ENCODE measurements at regions not wholly inside any gene's neighbourhood (a gene's known extent, or its start where the extent isn't known, plus 50 kb on each side); places are given as distances from the start of the nearest gene placed in this dataset.

GRCh38 chr2:19838616-19839015 lies 63.2 kb downstream of the TTC32 start:
- Histone ChIP-seq H3K9me3 (ENCODE audit: insufficient read depth, low read length) (no peaks in the 10 kb centered on the region), H3K36me3 (ENCODE audit: insufficient read depth, insufficient read length, low read length) (no peaks in the 10 kb centered on the region), H3K4me3 (ENCODE audit: insufficient read length, low read depth) (no peak overlapping the region), H3K9ac (ENCODE audit: insufficient read length, low read depth) (no peak overlapping the region), H3K4me1 (ENCODE audit: insufficient read depth, insufficient read length) (no peaks in the 10 kb centered on the region), H3K27me3 (ENCODE audit: insufficient read depth, insufficient read length) (no peaks in the 10 kb centered on the region)
- DNase-seq (ENCODE audit: low read depth, low spot score): no peak
- TF ChIP-seq SUZ12 (IDR thresholded peaks at IDR 0.05; ENCODE audit: extremely low read depth, insufficient read depth, insufficient read length) (no peak), ZNF274 (IDR thresholded peaks at IDR 0.05; ENCODE audit: low read depth, low read length) (no peak), YY1 (IDR thresholded peaks at IDR 0.05; ENCODE audit: insufficient read depth, insufficient read length) (no peak)

GRCh38 chr2:19837235-19837766 lies 64.5 kb downstream of the TTC32 start:
- Histone ChIP-seq H3K36me3 (ENCODE audit: insufficient read depth, insufficient read length, low read length) (no peaks in the 10 kb centered on the region), H3K9me3 (ENCODE audit: insufficient read depth, low read length) (no peaks in the 10 kb centered on the region), H3K9ac (ENCODE audit: insufficient read length, low read depth) (no peak overlapping the region), H3K4me3 (ENCODE audit: insufficient read length, low read depth) (no peak overlapping the region), H3K4me1 (ENCODE audit: insufficient read depth, insufficient read length) (no peaks in the 10 kb centered on the region), H3K27me3 (ENCODE audit: insufficient read depth, insufficient read length) (no peaks in the 10 kb centered on the region)
- TF ChIP-seq SUZ12 (IDR thresholded peaks at IDR 0.05; ENCODE audit: extremely low read depth, insufficient read depth, insufficient read length) (no peak), YY1 (IDR thresholded peaks at IDR 0.05; ENCODE audit: insufficient read depth, insufficient read length) (no peak), ZNF274 (IDR thresholded peaks at IDR 0.05; ENCODE audit: low read depth, low read length) (no peak)
- DNase-seq (ENCODE audit: low read depth, low spot score): no peak

- no peak for DNase-seq (ENCODE audit: low read depth, low spot score)
- H3K9me3 ChIP-seq (ENCODE audit: insufficient read depth, low read length): no peaks in the 10 kb centered on the region
- no peak overlapping the region for H3K4me3 ChIP-seq (ENCODE audit: insufficient read length, low read depth)
- no peaks in the 10 kb centered on the region for H3K27me3 ChIP-seq (ENCODE audit: insufficient read depth, insufficient read length)
- H3K4me1 ChIP-seq (ENCODE audit: insufficient read depth, insufficient read length): no peaks in the 10 kb centered on the region
- no peaks in the 10 kb centered on the region for H3K36me3 ChIP-seq (ENCODE audit: insufficient read depth, insufficient read length, low read length)
- no peak for TF ChIP-seq ZNF274 (IDR thresholded peaks at IDR 0.05; ENCODE audit: low read depth, low read length)
- no peak for TF ChIP-seq SUZ12 (IDR thresholded peaks at IDR 0.05; ENCODE audit: extremely low read depth, insufficient read depth, insufficient read length)
- no peak for TF ChIP-seq YY1 (IDR thresholded peaks at IDR 0.05; ENCODE audit: insufficient read depth, insufficient read length)
- no peak overlapping the region for H3K9ac ChIP-seq (ENCODE audit: insufficient read length, low read depth)
These were observed 66.0 kb downstream of the TTC32 start for GRCh38 chr2:19835781-19836281.

- H3K27me3 ChIP-seq (ENCODE audit: insufficient read depth, insufficient read length): no peaks in the 10 kb centered on the region
- no peaks in the 10 kb centered on the region for H3K4me1 ChIP-seq (ENCODE audit: insufficient read depth, insufficient read length)
- DNase-seq (ENCODE audit: low read depth, low spot score): no peak
- no peaks in the 10 kb centered on the region for H3K36me3 ChIP-seq (ENCODE audit: insufficient read depth, insufficient read length, low read length)
- TF ChIP-seq YY1 (IDR thresholded peaks at IDR 0.05; ENCODE audit: insufficient read depth, insufficient read length) (no peak), ZNF274 (IDR thresholded peaks at IDR 0.05; ENCODE audit: low read depth, low read length) (no peak), SUZ12 (IDR thresholded peaks at IDR 0.05; ENCODE audit: extremely low read depth, insufficient read depth, insufficient read length) (no peak)
- no peaks in the 10 kb centered on the region for H3K9me3 ChIP-seq (ENCODE audit: insufficient read depth, low read length)
- H3K4me3 ChIP-seq (ENCODE audit: insufficient read length, low read depth): no peak overlapping the region
- no peak overlapping the region for H3K9ac ChIP-seq (ENCODE audit: insufficient read length, low read depth)
These were observed 67.8 kb downstream of the TTC32 start for GRCh38 chr2:19833978-19834377.

DNA sequence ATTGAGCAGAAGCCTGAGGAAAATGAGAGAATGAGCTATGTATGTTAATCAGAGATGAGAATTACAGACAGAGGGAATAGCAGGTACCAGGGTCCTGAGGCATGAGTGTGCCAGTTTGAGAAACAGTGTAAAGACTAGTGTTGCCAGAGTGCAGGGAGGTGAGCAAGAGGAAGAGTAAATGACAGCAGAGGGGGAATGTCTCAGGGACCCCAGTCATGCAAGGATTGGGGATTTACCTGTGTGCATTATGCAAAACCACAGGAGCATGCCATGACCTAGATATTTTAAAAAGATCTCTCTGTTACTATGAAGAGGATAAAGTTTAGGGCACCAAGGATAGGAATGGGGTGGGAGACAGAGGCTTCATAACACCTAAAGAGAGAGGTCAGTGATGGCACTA lies 72.1 kb downstream of the TTC32 start:
- no peaks in the 10 kb centered on the region for H3K36me3 ChIP-seq (ENCODE audit: insufficient read depth, insufficient read length, low read length)
- H3K4me1 ChIP-seq (ENCODE audit: insufficient read depth, insufficient read length): no peaks in the 10 kb centered on the region
- TF ChIP-seq YY1 (IDR thresholded peaks at IDR 0.05; ENCODE audit: insufficient read depth, insufficient read length) (no peak), ZNF274 (IDR thresholded peaks at IDR 0.05; ENCODE audit: low read depth, low read length) (no peak), SUZ12 (IDR thresholded peaks at IDR 0.05; ENCODE audit: extremely low read depth, insufficient read depth, insufficient read length) (no peak)
- no peaks in the 10 kb centered on the region for H3K9me3 ChIP-seq (ENCODE audit: insufficient read depth, low read length)
- H3K9ac ChIP-seq (ENCODE audit: insufficient read length, low read depth): no peak overlapping the region
- H3K27me3 ChIP-seq (ENCODE audit: insufficient read depth, insufficient read length): no peaks in the 10 kb centered on the region
- DNase-seq (ENCODE audit: low read depth, low spot score): no peak
- no peak overlapping the region for H3K4me3 ChIP-seq (ENCODE audit: insufficient read length, low read depth)

GRCh38 chr2:19826874-19827273 lies 74.9 kb downstream of the TTC32 start:
- H3K9ac ChIP-seq (ENCODE audit: insufficient read length, low read depth): no peak overlapping the region
- no peaks in the 10 kb centered on the region for H3K4me1 ChIP-seq (ENCODE audit: insufficient read depth, insufficient read length)
- H3K27me3 ChIP-seq (ENCODE audit: insufficient read depth, insufficient read length): no peaks in the 10 kb centered on the region
- no peak for DNase-seq (ENCODE audit: low read depth, low spot score)
- H3K9me3 ChIP-seq (ENCODE audit: insufficient read depth, low read length): no peaks in the 10 kb centered on the region
- no peaks in the 10 kb centered on the region for H3K36me3 ChIP-seq (ENCODE audit: insufficient read depth, insufficient read length, low read length)
- no peak for TF ChIP-seq ZNF274 (IDR thresholded peaks at IDR 0.05; ENCODE audit: low read depth, low read length)
- TF ChIP-seq SUZ12 (IDR thresholded peaks at IDR 0.05; ENCODE audit: extremely low read depth, insufficient read depth, insufficient read length): no peak
- TF ChIP-seq YY1 (IDR thresholded peaks at IDR 0.05; ENCODE audit: insufficient read depth, insufficient read length): no peak
- no peak overlapping the region for H3K4me3 ChIP-seq (ENCODE audit: insufficient read length, low read depth)

- no peaks in the 10 kb centered on the region for H3K36me3 ChIP-seq (ENCODE audit: insufficient read depth, insufficient read length, low read length)
- H3K9me3 ChIP-seq (ENCODE audit: insufficient read depth, low read length): no peaks in the 10 kb centered on the region
- H3K4me3 ChIP-seq (ENCODE audit: insufficient read length, low read depth): no peak overlapping the region
- TF ChIP-seq ZNF274 (IDR thresholded peaks at IDR 0.05; ENCODE audit: low read depth, low read length): no peak
- no peak for TF ChIP-seq YY1 (IDR thresholded peaks at IDR 0.05; ENCODE audit: insufficient read depth, insufficient read length)
- no peak for TF ChIP-seq SUZ12 (IDR thresholded peaks at IDR 0.05; ENCODE audit: extremely low read depth, insufficient read depth, insufficient read length)
- no peaks in the 10 kb centered on the region for H3K4me1 ChIP-seq (ENCODE audit: insufficient read depth, insufficient read length)
- no peak for DNase-seq (ENCODE audit: low read depth, low spot score)
- no peaks in the 10 kb centered on the region for H3K27me3 ChIP-seq (ENCODE audit: insufficient read depth, insufficient read length)
- no peak overlapping the region for H3K9ac ChIP-seq (ENCODE audit: insufficient read length, low read depth)
These were observed 78.3 kb downstream of the TTC32 start for GRCh38 chr2:19823507-19823906.
